GM23248 (cell line): ENCODE measurements at regions not wholly inside any gene's neighbourhood (a gene's known extent, or its start where the extent isn't known, plus 50 kb on each side); places are given as distances from the start of the nearest gene placed in this dataset.

Experiments
- DNase-seq: peaks from one replicate; pipeline ENCODE4 v3.0.0-alpha.2; 2015
- H2AFZ ChIP-seq: fragments of 200-600 bp; sonication (generic); 2 replicates; pipeline ENCODE4 v1.6.1; 2016; ENCODE audit warnings: antibody characterized with exemption
- H3F3A ChIP-seq: fragments of 200-600 bp; sonication (generic); 2 replicates; pipeline ENCODE4 v1.6.1; 2016; ENCODE audit warnings: mild to moderate bottlenecking, antibody characterized with exemption, mixed run types; ENCODE audit not compliant: insufficient read depth
- H3K27ac ChIP-seq: fragments of 200-600 bp; sonication (generic); 2 replicates; pipeline ENCODE4 v1.5.1; 2016; ENCODE audit warnings: mild to moderate bottlenecking
- H3K27me3 ChIP-seq: fragments of 200-600 bp; sonication (generic); replicated peaks from 2 replicates; pipeline ENCODE4 v1.6.1; 2016; ENCODE audit warnings: mild to moderate bottlenecking; ENCODE audit not compliant: insufficient read depth
- H3K36me3 ChIP-seq: fragments of 200-600 bp; sonication (generic); 2 replicates; pipeline ENCODE4 v1.6.1; 2016; ENCODE audit warnings: low read depth, mild to moderate bottlenecking
- H3K4me1 ChIP-seq: fragments of 200-600 bp; sonication (generic); 2 replicates; pipeline ENCODE4 v1.6.1; 2016; ENCODE audit warnings: mild to moderate bottlenecking; ENCODE audit not compliant: insufficient read depth
- H3K4me2 ChIP-seq: fragments of 200-600 bp; sonication (generic); one replicate; pipeline ENCODE4 v1.6.1; 2016; ENCODE audit warnings: mild to moderate bottlenecking; ENCODE audit not compliant: unreplicated experiment
- H3K4me3 ChIP-seq: fragments of 200-600 bp; sonication (generic); 2 replicates; pipeline ENCODE4 v1.5.1; 2016; ENCODE audit warnings: mild to moderate bottlenecking
- H3K79me2 ChIP-seq: fragments of 200-600 bp; sonication (generic); 2 replicates; pipeline ENCODE4 v1.6.1; 2016; ENCODE audit warnings: mild to moderate bottlenecking; ENCODE audit not compliant: insufficient read depth
- H3K9ac ChIP-seq: fragments of 200-600 bp; sonication (generic); 2 replicates; pipeline ENCODE4 v1.6.1; 2016; ENCODE audit warnings: mild to moderate bottlenecking
- H3K9me2 ChIP-seq: fragments of 200-600 bp; sonication (generic); 2 replicates; pipeline ENCODE4 v1.6.1; 2016; ENCODE audit warnings: mixed run types, mild to moderate bottlenecking, moderate library complexity; ENCODE audit not compliant: insufficient read depth
- H3K9me3 ChIP-seq: fragments of 200-600 bp; sonication (generic); one replicate; pipeline ENCODE4 v1.6.1; 2017; ENCODE audit warnings: low read depth
- H4K20me1 ChIP-seq: fragments of 200-600 bp; sonication (generic); 2 replicates; pipeline ENCODE4 v1.6.0; 2016; ENCODE audit not compliant: insufficient read depth
- EZH2 ChIP-seq: fragments of 200-600 bp; sonication (generic); IDR thresholded peaks from 2 replicates; pipeline ENCODE4 v1.6.1; 2018; ENCODE audit warnings: antibody characterized with exemption, mild to moderate bottlenecking; ENCODE audit not compliant: insufficient read depth, poor library complexity, severe bottlenecking
- EZH2phosphoT487 ChIP-seq: fragments of 200-600 bp; sonication (generic); IDR thresholded peaks from 2 replicates; pipeline ENCODE4 v1.6.1; 2018; ENCODE audit warnings: antibody characterized with exemption, moderate library complexity, mild to moderate bottlenecking, low read depth; ENCODE audit not compliant: insufficient read depth
- WGBS, 2 experiments: methylation state at CpG; one replicate each; pipeline ENCODE4 v1.1.6; 2015 to 2017; ENCODE audit warnings: low lambda C conversion rate in 2 of 2, low coverage in 1 of 2; ENCODE audit errors: missing lambda C conversion rate in 2 of 2; 5-methylcytosine and 5-hydroxymethylcytosine counted together
- in situ Hi-C: fragments of 300-500 bp; cut with MboI; formaldehyde crosslinking; loops from 2 replicates; pipeline ENCODE4 v1.15.0; 2020

GRCh38 chr7:1331561-1332467 lies 99.1 kb downstream of the UNCX start:
- H4K20me1 ChIP-seq, result no peaks in the 10 kb centered on the region
- no peaks in the 10 kb centered on the region for H3F3A ChIP-seq
- H3K36me3 ChIP-seq, result no peaks in the 10 kb centered on the region
- H3K27me3 ChIP-seq, result peaks cover 9% of the 10 kb centered on the region; the same call in 1 of the 2 replicates
- TF ChIP-seq EZH2phosphoT487, result no peak
- no peak for TF ChIP-seq EZH2
- H3K9ac ChIP-seq, result no peak overlapping the region
- H3K9me3 ChIP-seq, result no peaks in the 10 kb centered on the region
- DNase-seq, result no peak
- no peaks in the 10 kb centered on the region for H3K9me2 ChIP-seq
- 22 to 28% methylated on average over 15 to 21 of the region's 21 CpGs for WGBS, 2 experiments
- H3K4me3 ChIP-seq, result no peak overlapping the region
- no peaks in the 10 kb centered on the region for H3K4me1 ChIP-seq
- no peak overlapping the region for H2AFZ ChIP-seq
- in situ Hi-C loops, result no loop called here
- no peak overlapping the region for H3K27ac ChIP-seq
- no peak overlapping the region for H3K4me2 ChIP-seq
- no peaks in the 10 kb centered on the region for H3K79me2 ChIP-seq

- Histone ChIP-seq H3K4me2 (no peak overlapping the region), H3K9me2 (no peaks in the 10 kb centered on the region), H3K79me2 (no peaks in the 10 kb centered on the region), H3K4me3 (no peak overlapping the region), H4K20me1 (no peaks in the 10 kb centered on the region), H3K4me1 (no peaks in the 10 kb centered on the region), H3K27me3 (peaks cover 21% of the 10 kb centered on the region), H3F3A (no peaks in the 10 kb centered on the region), H3K9ac (no peak overlapping the region), H3K9me3 (no peaks in the 10 kb centered on the region), H2AFZ (no peak overlapping the region), H3K36me3 (no peaks in the 10 kb centered on the region), H3K27ac (no peak overlapping the region)
- 47% methylated on average over 3 of the region's 3 CpGs for WGBS, 2 experiments
- in situ Hi-C loops, result no loop called here
- TF ChIP-seq EZH2phosphoT487 (no peak), EZH2 (no peak)
- no peak for DNase-seq
These were observed 103.8 kb downstream of the UNCX start for GRCh38 chr7:1336509-1336908.

GRCh38 chr7:1339611-1340010 lies 106.9 kb downstream of the UNCX start:
- DNase-seq, result no peak
- no peaks in the 10 kb centered on the region for H3F3A ChIP-seq
- H3K4me3 ChIP-seq, result no peak overlapping the region
- H3K27me3 ChIP-seq, result peaks cover 27% of the 10 kb centered on the region
- in situ Hi-C loops, result no loop called here
- 24 to 56% methylated on average over 2 of the region's 2 CpGs for WGBS, 2 experiments
- H3K79me2 ChIP-seq, result no peaks in the 10 kb centered on the region
- H3K4me1 ChIP-seq, result no peaks in the 10 kb centered on the region
- H3K4me2 ChIP-seq, result no peak overlapping the region
- H3K9me2 ChIP-seq, result no peaks in the 10 kb centered on the region
- H4K20me1 ChIP-seq, result no peaks in the 10 kb centered on the region
- TF ChIP-seq EZH2 (no peak), EZH2phosphoT487 (no peak)
- H3K9ac ChIP-seq, result no peak overlapping the region
- no peaks in the 10 kb centered on the region for H3K9me3 ChIP-seq
- no peaks in the 10 kb centered on the region for H3K36me3 ChIP-seq
- no peak overlapping the region for H3K27ac ChIP-seq
- no peak overlapping the region for H2AFZ ChIP-seq

- no peaks in the 10 kb centered on the region for H4K20me1 ChIP-seq
- H3K4me3 ChIP-seq, result no peak overlapping the region
- H3K9ac ChIP-seq, result no peak overlapping the region
- in situ Hi-C loops, result no loop called here
- no peak overlapping the region for H2AFZ ChIP-seq
- H3K4me1 ChIP-seq, result no peaks in the 10 kb centered on the region
- H3K9me3 ChIP-seq, result no peaks in the 10 kb centered on the region
- H3F3A ChIP-seq, result no peaks in the 10 kb centered on the region
- H3K79me2 ChIP-seq, result no peaks in the 10 kb centered on the region
- WGBS, 2 experiments, result 39 to 48% methylated on average over 3 of the region's 3 CpGs
- no peak for DNase-seq
- TF ChIP-seq EZH2 (no peak), EZH2phosphoT487 (no peak)
- H3K27me3 ChIP-seq, result peaks cover 28% of the 10 kb centered on the region
- no peaks in the 10 kb centered on the region for H3K36me3 ChIP-seq
- H3K27ac ChIP-seq, result no peak overlapping the region
- H3K9me2 ChIP-seq, result no peaks in the 10 kb centered on the region
- H3K4me2 ChIP-seq, result no peak overlapping the region
These were observed 107.4 kb downstream of the UNCX start for GRCh38 chr7:1340031-1340430.
